ENCODE measurements at regions not wholly inside any gene's neighbourhood (a gene's known extent, or its start where the extent isn't known, plus 50 kb on each side); places are given as distances from the start of the nearest gene placed in this dataset.

- Histone ChIP-seq H3K27me3 (ENCODE audit: insufficient read depth, poor library complexity, severe bottlenecking) (no peaks in the 10 kb centered on the region), H3K27ac (replicated peaks) (no peak overlapping the region), H3K4me3 (replicated peaks; ENCODE audit: insufficient read depth, low read length) (no peak overlapping the region)
- DNase-seq (ENCODE audit: low read depth in 1 of 2, low spot score in 1 of 2) = no peak
- TF ChIP-seq CTCF (IDR thresholded peaks at IDR 0.05; ENCODE audit: insufficient read depth, low read length) (no peak), SPI1 (IDR thresholded peaks at IDR 0.05; ENCODE audit: borderline replicate concordance, low read depth) (no peak), GABPA (IDR thresholded peaks at IDR 0.05; ENCODE audit: low read depth) (no peak), POLR2AphosphoS5 (IDR thresholded peaks at IDR 0.05; ENCODE audit: low read depth) (no peak), REST (IDR thresholded peaks at IDR 0.05; ENCODE audit: insufficient replicate concordance, low read depth) (no peak)
Observed at GRCh38 chr2:207274530-207275189, 108.9 kb upstream of the KLF7 start.

- Histone ChIP-seq H3K4me3 (replicated peaks; ENCODE audit: insufficient read depth, low read length) (no peak overlapping the region), H3K27me3 (ENCODE audit: insufficient read depth, poor library complexity, severe bottlenecking) (no peaks in the 10 kb centered on the region), H3K27ac (replicated peaks) (no peak overlapping the region)
- TF ChIP-seq POLR2AphosphoS5 (IDR thresholded peaks at IDR 0.05; ENCODE audit: low read depth) (no peak), SPI1 (IDR thresholded peaks at IDR 0.05; ENCODE audit: borderline replicate concordance, low read depth) (no peak), GABPA (IDR thresholded peaks at IDR 0.05; ENCODE audit: low read depth) (no peak), CTCF (IDR thresholded peaks at IDR 0.05; ENCODE audit: insufficient read depth, low read length) (no peak), REST (IDR thresholded peaks at IDR 0.05; ENCODE audit: insufficient replicate concordance, low read depth) (no peak)
- DNase-seq (ENCODE audit: low read depth in 1 of 2, low spot score in 1 of 2) = no peak
Observed at GRCh38 chr2:207275779-207276178, 110.0 kb upstream of the KLF7 start.

- no peaks in the 10 kb centered on the region for H3K27me3 ChIP-seq (ENCODE audit: insufficient read depth, poor library complexity, severe bottlenecking)
- no peak for TF ChIP-seq SPI1 (IDR thresholded peaks at IDR 0.05; ENCODE audit: borderline replicate concordance, low read depth)
- TF ChIP-seq CTCF (IDR thresholded peaks at IDR 0.05; ENCODE audit: insufficient read depth, low read length) = no peak
- no peak for TF ChIP-seq GABPA (IDR thresholded peaks at IDR 0.05; ENCODE audit: low read depth)
- no peak for TF ChIP-seq REST (IDR thresholded peaks at IDR 0.05; ENCODE audit: insufficient replicate concordance, low read depth)
- no peak for TF ChIP-seq POLR2AphosphoS5 (IDR thresholded peaks at IDR 0.05; ENCODE audit: low read depth)
- no peak overlapping the region for H3K27ac ChIP-seq (replicated peaks)
- DNase-seq (ENCODE audit: low read depth in 1 of 2, low spot score in 1 of 2) = no peak
- no peak overlapping the region for H3K4me3 ChIP-seq (replicated peaks; ENCODE audit: insufficient read depth, low read length)
Observed at GRCh38 chr2:207276248-207276647, 110.5 kb upstream of the KLF7 start.

Measured in HL-60 (cell line).